CD14-positive monocyte (primary cell): ENCODE measurements at regions not wholly inside any gene's neighbourhood (a gene's known extent, or its start where the extent isn't known, plus 50 kb on each side); places are given as distances from the start of the nearest gene placed in this dataset.

Experiments
- DNase-seq, 3 donors: peaks; one replicate each; pipeline ENCODE4 v3.0.0-alpha.2; 2011 to 2022
- H2AFZ ChIP-seq: 2 replicates; pipeline ENCODE4 v1.6.0; 2012; ENCODE audit warnings: mild to moderate bottlenecking, low read depth, low read length, inconsistent platforms; ENCODE audit not compliant: insufficient read depth, poor library complexity, severe bottlenecking
- H3K27ac ChIP-seq, 2 donors: 1 replicate in 1 of 2; 2 replicates in 1 of 2; pipeline ENCODE4 v1.5.1; 2012 to 2013; ENCODE audit warnings: low read length in 2 of 2, control low read depth in 1 of 2, inconsistent platforms in 1 of 2, low read depth in 1 of 2, mild to moderate bottlenecking in 1 of 2
- H3K27me3 ChIP-seq, 2 donors: one replicate each; pipeline versions ENCODE4 v1.6.0 to v1.6.1; 2011 to 2013; ENCODE audit warnings: low read length in 2 of 2; ENCODE audit not compliant: control insufficient read depth in 2 of 2, insufficient read depth in 2 of 2
- H3K36me3 ChIP-seq, 2 donors: replicated peaks in 1 of 2; 1 replicate in 1 of 2; 2 replicates in 1 of 2; pipeline versions ENCODE4 v1.5.1 to v1.6.1; 2012 to 2013; ENCODE audit warnings: low read length in 2 of 2, control low read depth in 1 of 2, inconsistent platforms in 1 of 2, mild to moderate bottlenecking in 1 of 2; ENCODE audit not compliant: insufficient read depth in 2 of 2, control insufficient read depth in 1 of 2
- H3K4me1 ChIP-seq, 2 donors: 1 replicate in 1 of 2; 2 replicates in 1 of 2; pipeline versions ENCODE4 v1.5.1 to v1.6.1; 2012 to 2013; ENCODE audit warnings: low read length in 2 of 2, control low read depth in 1 of 2, inconsistent platforms in 1 of 2, mild to moderate bottlenecking in 1 of 2, moderate library complexity in 1 of 2; ENCODE audit not compliant: insufficient read depth in 2 of 2, control insufficient read depth in 1 of 2
- H3K4me2 ChIP-seq: replicated peaks from 2 replicates; pipeline ENCODE3; 2012; ENCODE audit warnings: low read length, moderate library complexity, mild to moderate bottlenecking; ENCODE audit not compliant: poor library complexity, severe bottlenecking; ENCODE audit errors: extremely low read depth
- H3K4me3 ChIP-seq, 3 experiments: fragments of 200-600 bp in 1 of 3; sonication (generic) in 1 of 3; replicated peaks in 1 of 3; 1 replicate in 2 of 3; 2 replicates in 1 of 3; pipeline ENCODE4 v1.5.1; 2011 to 2013; ENCODE audit warnings: low read length in 3 of 3, mild to moderate bottlenecking in 3 of 3, control low read depth in 2 of 3, low read depth in 2 of 3, inconsistent platforms in 1 of 3, moderate library complexity in 1 of 3
- H3K79me2 ChIP-seq: 2 replicates; pipeline ENCODE4 v1.6.0; 2012; ENCODE audit warnings: mild to moderate bottlenecking, control low read depth, inconsistent platforms, low read length, moderate library complexity; ENCODE audit not compliant: insufficient read depth
- H3K9ac ChIP-seq: 2 replicates; pipeline ENCODE4 v1.6.0; 2017; ENCODE audit warnings: low read length, mild to moderate bottlenecking; ENCODE audit not compliant: insufficient read depth, poor library complexity, severe bottlenecking
- H3K9me3 ChIP-seq, 2 donors: replicated peaks in 1 of 2; 1 replicate in 1 of 2; 2 replicates in 1 of 2; pipeline versions ENCODE4 v1.5.1 to v1.6.1; 2012 to 2013; ENCODE audit warnings: low read length in 2 of 2, control low read depth in 1 of 2; ENCODE audit not compliant: control insufficient read depth in 1 of 2, insufficient read depth in 1 of 2
- H4K20me1 ChIP-seq: 2 replicates; pipeline ENCODE4 v1.6.0; 2012; ENCODE audit warnings: mild to moderate bottlenecking, low read length, control low read depth, moderate library complexity; ENCODE audit not compliant: insufficient read depth
- H3K27ac Mint-ChIP-seq, 7 donors: one replicate each; pipeline ENCODE4 v1.8.0; 2020; ENCODE audit warnings: mild to moderate bottlenecking in 7 of 7, mixed read lengths in 7 of 7, moderate library complexity in 6 of 7, inconsistent platforms in 2 of 7
- H3K27me3 Mint-ChIP-seq, 3 donors: one replicate each; pipeline ENCODE4 v1.8.0; 2021 to 2022; ENCODE audit warnings: low read depth in 3 of 3, mild to moderate bottlenecking in 3 of 3, mixed read lengths in 3 of 3, moderate library complexity in 3 of 3, inconsistent platforms in 1 of 3
- H3K36me3 Mint-ChIP-seq, 2 donors: one replicate each; pipeline ENCODE4 v1.8.0; 2020; ENCODE audit warnings: mixed read lengths in 2 of 2, inconsistent platforms in 1 of 2, mild to moderate bottlenecking in 1 of 2
- H3K4me1 Mint-ChIP-seq: one replicate; pipeline ENCODE4 v1.8.0; 2020; ENCODE audit warnings: mild to moderate bottlenecking, mixed read lengths
- H3K4me3 Mint-ChIP-seq, 2 donors: one replicate each; pipeline ENCODE4 v1.8.0; 2020; ENCODE audit warnings: mild to moderate bottlenecking in 2 of 2, mixed read lengths in 2 of 2, moderate library complexity in 1 of 2
- H3K9me3 Mint-ChIP-seq, 7 donors: one replicate each; pipeline ENCODE4 v1.8.0; 2020 to 2022; ENCODE audit warnings: mixed read lengths in 7 of 7, mild to moderate bottlenecking in 6 of 7, moderate library complexity in 6 of 7, inconsistent platforms in 2 of 7
- CTCF ChIP-seq: fragments of 200-600 bp; IDR thresholded peaks from one replicate; pipeline ENCODE4 v1.8.0; 2022; ENCODE audit warnings: antibody characterized with exemption, mild to moderate bottlenecking
- WGBS: methylation state at CpG from one replicate; pipeline ENCODE4 v1.1.5; 2013; ENCODE audit warnings: missing lambda C conversion rate; ENCODE audit not compliant: insufficient coverage; 5-methylcytosine and 5-hydroxymethylcytosine counted together
- intact Hi-C, 2 donors: fragments of 100-400 bp; cut with micrococcal nuclease; formaldehyde crosslinking; loops; one replicate each; pipeline versions ENCODE4 v1.15.0 to v1.15.1; 2023

- no peak overlapping the region for H3K4me2 ChIP-seq
- no peak for DNase-seq
- no peak overlapping the region for H3K27ac ChIP-seq
- no peak overlapping the region for H2AFZ ChIP-seq
- Mint-ChIP-seq H3K9me3 (peaks cover 5 to 11% (median 6%) of the 10 kb centered on the region in 7 donors), H3K4me3 (no peak overlapping the region), H3K27me3 (no peaks in the 10 kb centered on the region), H3K27ac (no peak overlapping the region), H3K4me1 (no peaks in the 10 kb centered on the region), H3K36me3 (no peaks in the 10 kb centered on the region)
- H3K4me3 ChIP-seq: no peak overlapping the region
- H3K4me1 ChIP-seq: no peaks in the 10 kb centered on the region
- 86% methylated on average over 2 of the region's 3 CpGs for WGBS
- H3K36me3 ChIP-seq: no peaks in the 10 kb centered on the region
- peaks cover 5 to 8% of the 10 kb centered on the region in 2 donors for H3K9me3 ChIP-seq
- no peaks in the 10 kb centered on the region for H3K27me3 ChIP-seq
- TF ChIP-seq CTCF: no peak
- no peaks in the 10 kb centered on the region for H4K20me1 ChIP-seq
- H3K79me2 ChIP-seq: no peaks in the 10 kb centered on the region
- intact Hi-C loops: no loop called here
- no peak overlapping the region for H3K9ac ChIP-seq
Observed at GRCh38 chr13:103386341-103386740, 320.1 kb upstream of the SLC10A2 start.

- H3K79me2 ChIP-seq: no peaks in the 10 kb centered on the region
- no peak overlapping the region for H3K9ac ChIP-seq
- no peaks in the 10 kb centered on the region for H3K4me1 ChIP-seq
- no peak for TF ChIP-seq CTCF
- Mint-ChIP-seq H3K36me3 (no peaks in the 10 kb centered on the region), H3K27me3 (no peaks in the 10 kb centered on the region), H3K4me1 (no peaks in the 10 kb centered on the region), H3K27ac (no peak overlapping the region), H3K4me3 (no peak overlapping the region), H3K9me3 (peaks cover 0 to 12% (median 4%) of the 10 kb centered on the region in 7 donors)
- H3K27me3 ChIP-seq: no peaks in the 10 kb centered on the region
- no peak overlapping the region for H3K4me3 ChIP-seq
- H3K9me3 ChIP-seq: peaks cover 3% of the 10 kb centered on the region in 2 donors
- no peak overlapping the region for H3K4me2 ChIP-seq
- H3K36me3 ChIP-seq: no peaks in the 10 kb centered on the region
- 100% methylated on average over 1 of the region's 4 CpGs for WGBS
- H2AFZ ChIP-seq: no peak overlapping the region
- H4K20me1 ChIP-seq: no peaks in the 10 kb centered on the region
- intact Hi-C loops: no loop called here
- DNase-seq: no peak
- no peak overlapping the region for H3K27ac ChIP-seq
Observed at GRCh38 chr13:103373916-103374315, 307.7 kb upstream of the SLC10A2 start.
